Stomach (tissue), 4 donors: ENCODE measurements at regions not wholly inside any gene's neighbourhood (a gene's known extent, or its start where the extent isn't known, plus 50 kb on each side); places are given as distances from the start of the nearest gene placed in this dataset.

Experiments
- CTCF ChIP-seq, 7 experiments: fragments of 450-650 bp in 4 of 7; fragments of 200-600 bp in 3 of 7; sonication (generic) in 3 of 7; IDR thresholded peaks; one replicate each; pipeline ENCODE4 v1.5.1; 2016 to 2019; ENCODE audit warnings: antibody characterized with exemption in 7 of 7, control low read depth in 2 of 7, mild to moderate bottlenecking in 1 of 7
- EP300 ChIP-seq: sonication (generic); formaldehyde crosslinking; IDR thresholded peaks from one replicate; pipeline ENCODE4 v1.6.1; 2017; ENCODE audit warnings: antibody characterized with exemption
- POLR2A ChIP-seq, 4 donors: fragments of 450-650 bp; IDR thresholded peaks; one replicate each; pipeline ENCODE4 v1.6.1; 2016; ENCODE audit warnings: antibody characterized with exemption in 4 of 4, control low read depth in 2 of 4, mild to moderate bottlenecking in 1 of 4, moderate library complexity in 1 of 4
- POLR2AphosphoS5 ChIP-seq, 3 donors: sonication (generic); formaldehyde crosslinking; IDR thresholded peaks; one replicate each; pipeline ENCODE4 v1.6.1; 2016; ENCODE audit warnings: antibody characterized with exemption in 3 of 3

- TF ChIP-seq CTCF (IDR thresholded peaks at IDR 0.05) (no peak), POLR2AphosphoS5 (IDR thresholded peaks at IDR 0.05) (no peak), POLR2A (IDR thresholded peaks at IDR 0.05) (no peak), EP300 (no peak)
These were observed 159.9 kb upstream of the POGK start for GRCh38 chr1:166679369-166679768.
